Liver (tissue), 7 donors: ENCODE measurements at regions not wholly inside any gene's neighbourhood (a gene's known extent, or its start where the extent isn't known, plus 50 kb on each side); places are given as distances from the start of the nearest gene placed in this dataset.

ENCODE experiments used
- DNase-seq: peaks from one replicate; pipeline ENCODE4 v3.0.0-alpha.2; 2017; ENCODE audit warnings: low spot score
- H3K27ac ChIP-seq, 2 donors: one replicate each; pipeline ENCODE4 v1.7.0; 2013; ENCODE audit warnings: inconsistent platforms in 2 of 2, low read length in 2 of 2, control low read depth in 1 of 2, low read depth in 1 of 2, mild to moderate bottlenecking in 1 of 2
- H3K27me3 ChIP-seq, 4 donors: one replicate each; pipeline versions ENCODE4 v1.6.1 to v1.7.0; 2013; ENCODE audit warnings: low read length in 3 of 4, inconsistent platforms in 1 of 4, mild to moderate bottlenecking in 1 of 4, moderate library complexity in 1 of 4; ENCODE audit not compliant: control insufficient read depth in 4 of 4, insufficient read depth in 4 of 4
- H3K36me3 ChIP-seq, 4 donors: one replicate each; pipeline versions ENCODE4 v1.6.1 to v1.7.0; 2013; ENCODE audit warnings: low read length in 3 of 4, mild to moderate bottlenecking in 3 of 4, low read depth in 1 of 4, moderate library complexity in 1 of 4; ENCODE audit not compliant: control insufficient read depth in 4 of 4, insufficient read depth in 3 of 4
- H3K4me1 ChIP-seq, 4 donors: one replicate each; pipeline versions ENCODE4 v1.6.1 to v1.7.0; 2013; ENCODE audit warnings: low read length in 3 of 4, mild to moderate bottlenecking in 3 of 4, moderate library complexity in 1 of 4; ENCODE audit not compliant: control insufficient read depth in 4 of 4, insufficient read depth in 4 of 4
- H3K4me3 ChIP-seq, 3 donors: one replicate each; pipeline versions ENCODE4 v1.6.1 to v1.7.0; 2013; ENCODE audit warnings: low read length in 3 of 3, control low read depth in 1 of 3, low read depth in 1 of 3, mild to moderate bottlenecking in 1 of 3
- H3K9ac ChIP-seq, 2 donors: one replicate each; pipeline ENCODE4 v1.7.0; 2013; ENCODE audit warnings: low read length in 2 of 2, mild to moderate bottlenecking in 2 of 2, moderate library complexity in 2 of 2, control low read depth in 1 of 2, low read depth in 1 of 2
- H3K9me3 ChIP-seq, 4 donors: one replicate each; pipeline versions ENCODE4 v1.6.1 to v1.7.0; 2013; ENCODE audit warnings: low read length in 3 of 4; ENCODE audit not compliant: control insufficient read depth in 4 of 4
- ATF3 ChIP-seq: IDR thresholded peaks from 2 replicates; pipeline ENCODE4 v1.6.1; 2016; ENCODE audit warnings: antibody characterized with exemption
- EGR1 ChIP-seq, 2 donors: IDR thresholded peaks; 2 replicates each; pipeline ENCODE4 v1.6.1; 2016 to 2018; ENCODE audit warnings: antibody characterized with exemption in 2 of 2, low read depth in 2 of 2
- FOXA1 ChIP-seq: IDR thresholded peaks from 2 replicates; pipeline ENCODE4 v1.6.1; 2016; ENCODE audit warnings: antibody characterized with exemption
- GABPA ChIP-seq, 2 donors: IDR thresholded peaks in 1 of 2; conservative IDR thresholded peaks in 1 of 2; 2 replicates each; pipeline ENCODE4 v1.6.1; 2016; ENCODE audit warnings: antibody characterized with exemption in 2 of 2, mild to moderate bottlenecking in 1 of 2, moderate library complexity in 1 of 2
- HNF4A ChIP-seq, 2 donors: conservative IDR thresholded peaks; 2 replicates each; pipeline ENCODE4 v1.6.1; 2016; ENCODE audit warnings: antibody characterized with exemption in 2 of 2, mild to moderate bottlenecking in 2 of 2
- JUND ChIP-seq, 2 donors: IDR thresholded peaks; 2 replicates each; pipeline ENCODE4 v1.6.1; 2016; ENCODE audit warnings: antibody characterized with exemption in 2 of 2
- MAX ChIP-seq: IDR thresholded peaks from 2 replicates; pipeline ENCODE4 v1.6.1; 2016; ENCODE audit warnings: antibody characterized with exemption
- NR2F2 ChIP-seq: IDR thresholded peaks from 2 replicates; pipeline ENCODE4 v1.6.1; 2016; ENCODE audit warnings: antibody characterized with exemption
- RAD21 ChIP-seq, 2 donors: IDR thresholded peaks; 2 replicates each; pipeline ENCODE4 v1.6.1; 2016; ENCODE audit warnings: antibody characterized with exemption in 2 of 2, mild to moderate bottlenecking in 2 of 2
- REST ChIP-seq: IDR thresholded peaks from 2 replicates; pipeline ENCODE4 v1.6.1; 2016; ENCODE audit warnings: antibody characterized with exemption, mild to moderate bottlenecking
- RXRA ChIP-seq, 2 donors: IDR thresholded peaks; 2 replicates each; pipeline ENCODE4 v1.6.1; 2017 to 2018; ENCODE audit warnings: antibody characterized with exemption in 2 of 2, mild to moderate bottlenecking in 1 of 2
- SP1 ChIP-seq: IDR thresholded peaks from 2 replicates; pipeline ENCODE4 v1.6.1; 2018; ENCODE audit warnings: antibody characterized with exemption, mild to moderate bottlenecking
- TAF1 ChIP-seq: conservative IDR thresholded peaks from 2 replicates; pipeline ENCODE4 v1.6.1; 2016; ENCODE audit warnings: antibody characterized with exemption, mild to moderate bottlenecking
- YY1 ChIP-seq: IDR thresholded peaks from 2 replicates; pipeline ENCODE4 v1.6.1; 2016; ENCODE audit warnings: antibody characterized with exemption, mild to moderate bottlenecking
- ZBTB33 ChIP-seq: IDR thresholded peaks from 2 replicates; pipeline ENCODE4 v1.6.1; 2016; ENCODE audit warnings: antibody characterized with exemption
- WGBS: extraction: QIAGEN DNeasy Blood & Tissue Kit; methylation state at CpG from one replicate; pipeline ENCODE4 v1.1.7; 2013; 5-methylcytosine and 5-hydroxymethylcytosine counted together
- donor health status: healthy.
- donor health status: healthy.
- donor health status: healthy.
- donor health status: healthy.

- H3K27me3 ChIP-seq = no peaks in the 10 kb centered on the region
- DNase-seq = no peak
- no peak overlapping the region for H3K4me3 ChIP-seq
- H3K9me3 ChIP-seq = no peaks in the 10 kb centered on the region
- TF ChIP-seq ZBTB33 (no peak), EGR1 (IDR thresholded peaks at IDR 0.05; ENCODE audit: low read depth in 2 of 2) (no peak), NR2F2 (no peak), JUND (IDR thresholded peaks at IDR 0.05) (no peak), TAF1 (no peak), RAD21 (IDR thresholded peaks at IDR 0.05) (no peak)
- H3K36me3 ChIP-seq = no peaks in the 10 kb centered on the region
- H3K27ac ChIP-seq = no peak overlapping the region
- H3K9ac ChIP-seq = no peak overlapping the region
- no peaks in the 10 kb centered on the region for H3K4me1 ChIP-seq
- WGBS = 95% methylated on average over 1 of the region's 1 CpG
Measured at GRCh38 chr2:59112258-59112657, 871.1 kb upstream of the FANCL start.

- Histone ChIP-seq H3K4me1 (no peaks in the 10 kb centered on the region), H3K36me3 (no peaks in the 10 kb centered on the region), H3K4me3 (no peak overlapping the region), H3K27me3 (no peaks in the 10 kb centered on the region), H3K9me3 (peaks cover 0 to 8% (median 4%) of the 10 kb centered on the region in 4 donors), H3K9ac (no peak overlapping the region), H3K27ac (no peak overlapping the region)
- 72% methylated on average over 2 of the region's 2 CpGs for WGBS
- no peak for DNase-seq
- TF ChIP-seq YY1 = no peak
- no peak for TF ChIP-seq RXRA (IDR thresholded peaks at IDR 0.05)
- TF ChIP-seq MAX = no peak
- no peak for TF ChIP-seq HNF4A (conservative IDR thresholded peaks at IDR 0.05)
- no peak for TF ChIP-seq JUND (IDR thresholded peaks at IDR 0.05)
- TF ChIP-seq SP1 = no peak
- no peak for TF ChIP-seq TAF1
- TF ChIP-seq EGR1 (IDR thresholded peaks at IDR 0.05; ENCODE audit: low read depth in 2 of 2) = no peak
- no peak for TF ChIP-seq FOXA1
- no peak for TF ChIP-seq NR2F2
- TF ChIP-seq REST = no peak
- TF ChIP-seq RAD21 (IDR thresholded peaks at IDR 0.05) = no peak
Measured at GRCh38 chr2:59096973-59097372, 855.8 kb upstream of the FANCL start.

GRCh38 chr2:59093571-59093970 lies 852.4 kb upstream of the FANCL start:
- H3K9ac ChIP-seq = no peak overlapping the region
- H3K27ac ChIP-seq = no peak overlapping the region
- no peaks in the 10 kb centered on the region for H3K36me3 ChIP-seq
- H3K27me3 ChIP-seq = no peaks in the 10 kb centered on the region
- H3K9me3 ChIP-seq = peaks cover 0 to 2% (median under 1%) of the 10 kb centered on the region in 4 donors
- no peak for DNase-seq
- H3K4me1 ChIP-seq = no peaks in the 10 kb centered on the region
- WGBS = 83% methylated on average over 4 of the region's 4 CpGs
- no peak overlapping the region for H3K4me3 ChIP-seq
- TF ChIP-seq GABPA (IDR thresholded peaks at IDR 0.05 in 1 of 2, conservative IDR thresholded peaks at IDR 0.05 in 1 of 2) = no peak
- no peak for TF ChIP-seq TAF1
- TF ChIP-seq ATF3 = no peak
- TF ChIP-seq SP1 = no peak
- no peak for TF ChIP-seq ZBTB33
